ENCODE measurements at regions not wholly inside any gene's neighbourhood (a gene's known extent, or its start where the extent isn't known, plus 50 kb on each side); places are given as distances from the start of the nearest gene placed in this dataset.

DNA sequence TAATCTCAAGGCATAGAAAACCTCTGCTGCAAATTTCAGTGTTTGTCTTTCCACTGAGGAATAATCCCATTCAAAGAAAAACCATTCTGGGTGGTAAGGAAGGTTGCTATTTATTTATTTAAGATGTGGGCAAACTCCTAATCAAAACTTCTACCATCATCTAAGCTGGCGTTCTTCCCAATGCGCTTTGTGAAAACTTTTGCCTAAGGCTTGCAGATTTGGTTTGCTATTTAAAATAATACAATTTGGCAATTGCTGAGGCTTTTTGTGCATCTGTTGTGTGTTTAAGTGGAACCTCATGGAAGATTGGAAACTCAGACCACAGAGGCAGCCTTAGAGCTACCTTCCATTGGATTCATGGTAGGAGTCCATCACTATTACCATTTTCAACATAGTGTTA is 309.0 kb downstream of the BLID start:
- TF ChIP-seq SIN3A (IDR thresholded peaks at IDR 0.05; ENCODE audit: borderline replicate concordance, insufficient read depth, low read length) (no peak), POLR2AphosphoS5 (IDR thresholded peaks at IDR 0.05; ENCODE audit: low read depth, low read length) (no peak), REST (IDR thresholded peaks at IDR 0.05; ENCODE audit: insufficient read depth in 1 of 2, low read depth in 2 of 2, low read length in 2 of 2) (no peak), TAF1 (IDR thresholded peaks at IDR 0.05; ENCODE audit: borderline replicate concordance, insufficient read depth, low read length) (no peak), FOXP2 (optimal IDR thresholded peaks at IDR 0.05; ENCODE audit: borderline replicate concordance, extremely low read depth, extremely low read length, insufficient read depth) (no peak)
